K562 (cell line): ENCODE measurements at regions not wholly inside any gene's neighbourhood (a gene's known extent, or its start where the extent isn't known, plus 50 kb on each side); places are given as distances from the start of the nearest gene placed in this dataset.

Source experiments
- ATAC-seq: fragments of 200-7000 bp; cut with Tn5 transposase; 3 replicates; pipeline ENCODE4 v1.9.1; 2020; ENCODE audit warnings: moderate library complexity
- BruUV-seq: library from RNA; stranded (reverse); fragments of 400-500 nt; replicated peaks from 2 replicates; lab custom pipeline; 2021; lab: Mats Ljungman, UMichigan
- CTCF ChIA-PET: fragments of 300-600 bp; formaldehyde crosslinking; extraction: SDS; loops from one replicate; lab custom pipeline; 2021; ENCODE audit warnings: low intra/inter-chr PET ratio; lab: Yijun Ruan, JAX
- POLR2A ChIA-PET: fragments of 300-600, 350-650 bp; sonication (Branson Sonifier 250); formaldehyde crosslinking; extraction: SDS; loops from one replicate; lab custom pipeline; 2021; ENCODE audit warnings: antibody characterized with exemption, inconsistent platforms; lab: Yijun Ruan, JAX
- DNase-seq, 4 experiments: peaks; one replicate each; pipeline versions ENCODE4 v3.0.0 to v3.0.0-alpha.2; 2011 to 2018; ENCODE audit warnings: low spot score in 3 of 4, mixed read lengths in 3 of 4; ENCODE audit errors: extremely low read depth in 1 of 4
- FAIRE-seq: peaks from 2 replicates; lab custom pipeline; 2011; peaks lifted over from hg19 to GRCh38; lab: Jason Lieb, UNC
- H2AFZ ChIP-seq: 2 replicates; pipeline ENCODE4 v1.6.0; 2011; ENCODE audit warnings: low read depth, low read length, control low read depth, inconsistent platforms
- H3K27ac ChIP-seq: fragments of 200-600 bp; 3 replicates; pipeline ENCODE4 v1.8.0; 2011; ENCODE audit warnings: low read depth, mild to moderate bottlenecking, control low read depth, inconsistent platforms, low read length, moderate library complexity, mixed read lengths; ENCODE audit errors: extremely low read depth
- H3K27me3 ChIP-seq, 2 experiments: fragments of 300-600 bp in 1 of 2; 2 replicates in 1 of 2; 3 replicates in 1 of 2; pipeline versions ENCODE4 v1.6.0 to v1.8.0; 2011; ENCODE audit warnings: inconsistent platforms in 2 of 2, low read length in 2 of 2, mild to moderate bottlenecking in 1 of 2, mixed read lengths in 1 of 2, moderate library complexity in 1 of 2; ENCODE audit not compliant: control insufficient read depth in 2 of 2, insufficient read depth in 2 of 2
- H3K36me3 ChIP-seq: fragments of 300-600 bp; 3 replicates; pipeline ENCODE4 v1.8.0; 2011; ENCODE audit warnings: mild to moderate bottlenecking, low read length, inconsistent platforms; ENCODE audit not compliant: control insufficient read depth, insufficient read depth
- H3K4me1 ChIP-seq, 2 experiments: fragments of 200-600 bp in 1 of 2; replicated peaks in 1 of 2; 2 replicates in 1 of 2; 3 replicates in 1 of 2; pipeline versions ENCODE4 v1.5.1 to v1.8.0; 2011; ENCODE audit warnings: inconsistent platforms in 2 of 2, low read length in 2 of 2, mild to moderate bottlenecking in 1 of 2, mixed read lengths in 1 of 2, moderate library complexity in 1 of 2; ENCODE audit not compliant: control insufficient read depth in 2 of 2, insufficient read depth in 2 of 2
- H3K4me2 ChIP-seq: 2 replicates; pipeline ENCODE4 v1.6.1; 2011; ENCODE audit warnings: low read length, control low read depth, inconsistent platforms, mixed read lengths; ENCODE audit not compliant: insufficient read depth
- H3K4me3 ChIP-seq: fragments of 200-600 bp; sonication (generic), shearing (Covaris generic); 2 replicates; pipeline ENCODE4 v1.5.1; 2016; ENCODE audit warnings: control low read depth, inconsistent platforms
- H3K79me2 ChIP-seq: fragments of 200-600 bp; 3 replicates; pipeline ENCODE4 v1.8.0; 2011; ENCODE audit warnings: low read length, inconsistent platforms; ENCODE audit not compliant: control insufficient read depth, insufficient read depth
- H3K9ac ChIP-seq, 2 experiments: 2 replicates each; pipeline versions ENCODE4 v1.6.0 to v1.6.1; 2011; ENCODE audit warnings: low read depth in 2 of 2, low read length in 2 of 2, control low read depth in 1 of 2, inconsistent platforms in 1 of 2, mild to moderate bottlenecking in 1 of 2, mixed read lengths in 1 of 2; ENCODE audit not compliant: insufficient read depth in 1 of 2
- H3K9me1 ChIP-seq: one replicate; pipeline ENCODE4 v1.6.0; 2011; ENCODE audit warnings: inconsistent platforms, mild to moderate bottlenecking, low read length, moderate library complexity; ENCODE audit not compliant: control insufficient read depth, insufficient read depth
- H3K9me3 ChIP-seq: replicated peaks from 2 replicates; pipeline ENCODE4 v1.5.1; 2011; ENCODE audit warnings: low read depth, low read length, inconsistent platforms; ENCODE audit not compliant: control insufficient read depth, insufficient read depth
- H4K20me1 ChIP-seq: replicated peaks from 2 replicates; pipeline ENCODE4 v1.6.1; 2011; ENCODE audit warnings: low read length, inconsistent platforms, mixed read lengths; ENCODE audit not compliant: control insufficient read depth, insufficient read depth
- HNRNPLL ChIP-seq: fragments of 200-400 bp; formaldehyde crosslinking; IDR thresholded peaks from 2 replicates; pipeline ENCODE4 v1.6.1; 2017; ENCODE audit warnings: low read length, low read depth, mild to moderate bottlenecking; ENCODE audit not compliant: poor library complexity, severe bottlenecking
- KDM4B ChIP-seq, 2 experiments: fragments of 450-650 bp in 1 of 2; sonication (generic) in 1 of 2; IDR thresholded peaks; 2 replicates each; pipeline ENCODE4 v1.6.1; 2016 to 2017; ENCODE audit warnings: borderline replicate concordance in 2 of 2, antibody characterized with exemption in 1 of 2, low read depth in 1 of 2, mild to moderate bottlenecking in 1 of 2
- MIER1 ChIP-seq: fragments of 450-650 bp; IDR thresholded peaks from 2 replicates; pipeline ENCODE4 v1.6.1; 2016; ENCODE audit warnings: antibody characterized with exemption, mild to moderate bottlenecking, low read depth
- SMAD1 ChIP-seq: fragments of 150-350 bp; IDR thresholded peaks from 2 replicates; pipeline ENCODE4 v1.6.1; 2014; ENCODE audit warnings: low read length, low read depth; ENCODE audit not compliant: partially characterized antibody
- TSC22D4 ChIP-seq: fragments of 450-650 bp; IDR thresholded peaks from 2 replicates; pipeline ENCODE4 v1.6.1; 2016; ENCODE audit warnings: missing genetic modification characterization, missing biosample characterization, control low read depth
- ZNF184 ChIP-seq: sonication (generic); formaldehyde crosslinking; IDR thresholded peaks from 2 replicates; pipeline ENCODE4 v1.5.0; 2020; ENCODE audit warnings: missing genetic modification reagents
- WGBS: fragments of 100-300 bp; shearing (Covaris generic); methylation state at CpG from one replicate; pipeline ENCODE4 v1.1.6; 2016; ENCODE audit warnings: low coverage, mixed read lengths; ENCODE audit not compliant: insufficient coverage; ENCODE audit errors: missing lambda C conversion rate; 5-methylcytosine and 5-hydroxymethylcytosine counted together
- in situ Hi-C: fragments of 300-500 bp; cut with MboI; formaldehyde crosslinking; loops from 4 replicates; pipeline ENCODE4 v1.15.0; 2018; ENCODE audit warnings: inconsistent platforms, mixed read lengths
- intact Hi-C: fragments of 100-400 bp; cut with micrococcal nuclease; formaldehyde crosslinking; loops from 2 replicates; pipeline ENCODE4 v1.14.2; 2022
- TF ChIP-seq, protein P1 (sequence below): fragments of 450-650 bp; IDR thresholded peaks from 2 replicates; pipeline ENCODE4 v1.6.1; 2018; ENCODE audit not compliant: partially characterized antibody
- TF ChIP-seq, protein P2 (sequence below): sonication (generic); formaldehyde crosslinking; IDR thresholded peaks from 2 replicates; pipeline ENCODE4 v1.8.0; 2022; ENCODE audit warnings: missing genetic modification reagents, mild to moderate bottlenecking, borderline replicate concordance
- TF ChIP-seq, protein P3 (sequence below), 2 experiments: IDR thresholded peaks; 2 replicates each; pipeline ENCODE4 v1.6.1; 2012; ENCODE audit warnings: improper control_type of control experiment in 2 of 2, low read depth in 2 of 2, low read length in 2 of 2, borderline replicate concordance in 1 of 2

DNA sequence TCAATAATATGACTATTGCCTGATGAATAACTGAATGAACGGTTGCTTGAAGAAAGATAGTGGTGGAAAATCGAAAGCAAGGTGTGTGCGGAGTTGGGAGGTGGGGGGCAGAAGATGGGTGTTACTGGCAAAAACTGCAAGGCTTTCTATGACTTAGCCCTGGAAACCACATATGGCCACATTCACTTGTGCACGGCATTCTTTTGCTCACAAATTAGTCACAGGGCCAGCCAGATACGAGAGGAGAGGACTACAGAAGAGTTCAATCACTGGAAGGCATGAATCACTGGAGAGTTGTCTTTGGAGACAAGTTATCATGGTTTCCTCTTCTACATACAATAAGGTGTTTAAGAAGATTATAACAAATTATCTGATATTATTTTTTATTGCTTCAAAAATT is 626.5 kb upstream of the CPEB2 start:
- no peaks in the 10 kb centered on the region for H3K4me1 ChIP-seq
- no peak overlapping the region for H3K9ac ChIP-seq
- H3K4me3 ChIP-seq, result no peak overlapping the region
- H3K27me3 ChIP-seq, result no peaks in the 10 kb centered on the region
- intact Hi-C loops, result no loop called here
- H3K27ac ChIP-seq, result no peak overlapping the region
- TF ChIP-seq MIER1, result no peak
- no peak for TF ChIP-seq HNRNPLL
- no peak for TF ChIP-seq ZNF184
- TF ChIP-seq KDM4B (IDR thresholded peaks at IDR 0.05; ENCODE audit: borderline replicate concordance in 2 of 2, low read depth in 1 of 2), result no peak
- TF ChIP-seq, protein P1, sequence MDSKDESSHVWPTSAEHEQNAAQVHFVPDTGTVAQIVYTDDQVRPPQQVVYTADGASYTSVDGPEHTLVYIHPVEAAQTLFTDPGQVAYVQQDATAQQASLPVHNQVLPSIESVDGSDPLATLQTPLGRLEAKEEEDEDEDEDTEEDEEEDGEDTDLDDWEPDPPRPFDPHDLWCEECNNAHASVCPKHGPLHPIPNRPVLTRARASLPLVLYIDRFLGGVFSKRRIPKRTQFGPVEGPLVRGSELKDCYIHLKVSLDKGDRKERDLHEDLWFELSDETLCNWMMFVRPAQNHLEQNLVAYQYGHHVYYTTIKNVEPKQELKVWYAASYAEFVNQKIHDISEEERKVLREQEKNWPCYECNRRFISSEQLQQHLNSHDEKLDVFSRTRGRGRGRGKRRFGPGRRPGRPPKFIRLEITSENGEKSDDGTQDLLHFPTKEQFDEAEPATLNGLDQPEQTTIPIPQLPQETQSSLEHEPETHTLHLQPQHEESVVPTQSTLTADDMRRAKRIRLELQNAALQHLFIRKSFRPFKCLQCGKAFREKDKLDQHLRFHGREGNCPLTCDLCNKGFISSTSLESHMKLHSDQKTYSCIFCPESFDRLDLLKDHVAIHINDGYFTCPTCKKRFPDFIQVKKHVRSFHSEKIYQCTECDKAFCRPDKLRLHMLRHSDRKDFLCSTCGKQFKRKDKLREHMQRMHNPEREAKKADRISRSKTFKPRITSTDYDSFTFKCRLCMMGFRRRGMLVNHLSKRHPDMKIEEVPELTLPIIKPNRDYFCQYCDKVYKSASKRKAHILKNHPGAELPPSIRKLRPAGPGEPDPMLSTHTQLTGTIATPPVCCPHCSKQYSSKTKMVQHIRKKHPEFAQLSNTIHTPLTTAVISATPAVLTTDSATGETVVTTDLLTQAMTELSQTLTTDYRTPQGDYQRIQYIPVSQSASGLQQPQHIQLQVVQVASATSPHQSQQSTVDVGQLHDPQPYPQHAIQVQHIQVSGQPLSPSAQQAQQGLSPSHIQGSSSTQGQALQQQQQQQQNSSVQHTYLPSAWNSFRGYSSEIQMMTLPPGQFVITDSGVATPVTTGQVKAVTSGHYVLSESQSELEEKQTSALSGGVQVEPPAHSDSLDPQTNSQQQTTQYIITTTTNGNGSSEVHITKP, result no peak
- TF ChIP-seq, protein P2, sequence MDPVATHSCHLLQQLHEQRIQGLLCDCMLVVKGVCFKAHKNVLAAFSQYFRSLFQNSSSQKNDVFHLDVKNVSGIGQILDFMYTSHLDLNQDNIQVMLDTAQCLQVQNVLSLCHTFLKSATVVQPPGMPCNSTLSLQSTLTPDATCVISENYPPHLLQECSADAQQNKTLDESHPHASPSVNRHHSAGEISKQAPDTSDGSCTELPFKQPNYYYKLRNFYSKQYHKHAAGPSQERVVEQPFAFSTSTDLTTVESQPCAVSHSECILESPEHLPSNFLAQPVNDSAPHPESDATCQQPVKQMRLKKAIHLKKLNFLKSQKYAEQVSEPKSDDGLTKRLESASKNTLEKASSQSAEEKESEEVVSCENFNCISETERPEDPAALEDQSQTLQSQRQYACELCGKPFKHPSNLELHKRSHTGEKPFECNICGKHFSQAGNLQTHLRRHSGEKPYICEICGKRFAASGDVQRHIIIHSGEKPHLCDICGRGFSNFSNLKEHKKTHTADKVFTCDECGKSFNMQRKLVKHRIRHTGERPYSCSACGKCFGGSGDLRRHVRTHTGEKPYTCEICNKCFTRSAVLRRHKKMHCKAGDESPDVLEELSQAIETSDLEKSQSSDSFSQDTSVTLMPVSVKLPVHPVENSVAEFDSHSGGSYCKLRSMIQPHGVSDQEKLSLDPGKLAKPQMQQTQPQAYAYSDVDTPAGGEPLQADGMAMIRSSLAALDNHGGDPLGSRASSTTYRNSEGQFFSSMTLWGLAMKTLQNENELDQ, result no peak
- TF ChIP-seq, protein P3, sequence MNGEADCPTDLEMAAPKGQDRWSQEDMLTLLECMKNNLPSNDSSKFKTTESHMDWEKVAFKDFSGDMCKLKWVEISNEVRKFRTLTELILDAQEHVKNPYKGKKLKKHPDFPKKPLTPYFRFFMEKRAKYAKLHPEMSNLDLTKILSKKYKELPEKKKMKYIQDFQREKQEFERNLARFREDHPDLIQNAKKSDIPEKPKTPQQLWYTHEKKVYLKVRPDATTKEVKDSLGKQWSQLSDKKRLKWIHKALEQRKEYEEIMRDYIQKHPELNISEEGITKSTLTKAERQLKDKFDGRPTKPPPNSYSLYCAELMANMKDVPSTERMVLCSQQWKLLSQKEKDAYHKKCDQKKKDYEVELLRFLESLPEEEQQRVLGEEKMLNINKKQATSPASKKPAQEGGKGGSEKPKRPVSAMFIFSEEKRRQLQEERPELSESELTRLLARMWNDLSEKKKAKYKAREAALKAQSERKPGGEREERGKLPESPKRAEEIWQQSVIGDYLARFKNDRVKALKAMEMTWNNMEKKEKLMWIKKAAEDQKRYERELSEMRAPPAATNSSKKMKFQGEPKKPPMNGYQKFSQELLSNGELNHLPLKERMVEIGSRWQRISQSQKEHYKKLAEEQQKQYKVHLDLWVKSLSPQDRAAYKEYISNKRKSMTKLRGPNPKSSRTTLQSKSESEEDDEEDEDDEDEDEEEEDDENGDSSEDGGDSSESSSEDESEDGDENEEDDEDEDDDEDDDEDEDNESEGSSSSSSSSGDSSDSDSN (IDR thresholded peaks at IDR 0.05; ENCODE audit: borderline replicate concordance in 1 of 2, low read depth in 2 of 2, low read length in 2 of 2), result no peak
- TF ChIP-seq SMAD1, result no peak
- no peak for TF ChIP-seq TSC22D4 (tag)
- TF ChIP-seq, all 486 proteins: peak for 0
- H3K4me2 ChIP-seq, result no peak overlapping the region
- no peak for ATAC-seq
- FAIRE-seq, result no peak
- no peaks in the 10 kb centered on the region for H3K9me1 ChIP-seq
- H4K20me1 ChIP-seq, result no peaks in the 10 kb centered on the region
- no TSS peak for BruUV-seq
- no peaks in the 10 kb centered on the region for H3K79me2 ChIP-seq
- 0% methylated on average over 5 of the region's 5 CpGs for WGBS
- no peak overlapping the region for H2AFZ ChIP-seq
- no peaks in the 10 kb centered on the region for H3K9me3 ChIP-seq
- CTCF ChIA-PET, result interaction anchor here (0.6 kb wide), 1 partner anchor 70 kb away, joined by 4 read pairs; no protein-coding TSS in a partner anchor
- POLR2A ChIA-PET, result no interaction called here
- in situ Hi-C loops, result no loop called here
- H3K36me3 ChIP-seq, result no peaks in the 10 kb centered on the region
- DNase-seq, result no peak
